ENCODE measurements at regions not wholly inside any gene's neighbourhood (a gene's known extent, or its start where the extent isn't known, plus 50 kb on each side); places are given as distances from the start of the nearest gene placed in this dataset.

DNA sequence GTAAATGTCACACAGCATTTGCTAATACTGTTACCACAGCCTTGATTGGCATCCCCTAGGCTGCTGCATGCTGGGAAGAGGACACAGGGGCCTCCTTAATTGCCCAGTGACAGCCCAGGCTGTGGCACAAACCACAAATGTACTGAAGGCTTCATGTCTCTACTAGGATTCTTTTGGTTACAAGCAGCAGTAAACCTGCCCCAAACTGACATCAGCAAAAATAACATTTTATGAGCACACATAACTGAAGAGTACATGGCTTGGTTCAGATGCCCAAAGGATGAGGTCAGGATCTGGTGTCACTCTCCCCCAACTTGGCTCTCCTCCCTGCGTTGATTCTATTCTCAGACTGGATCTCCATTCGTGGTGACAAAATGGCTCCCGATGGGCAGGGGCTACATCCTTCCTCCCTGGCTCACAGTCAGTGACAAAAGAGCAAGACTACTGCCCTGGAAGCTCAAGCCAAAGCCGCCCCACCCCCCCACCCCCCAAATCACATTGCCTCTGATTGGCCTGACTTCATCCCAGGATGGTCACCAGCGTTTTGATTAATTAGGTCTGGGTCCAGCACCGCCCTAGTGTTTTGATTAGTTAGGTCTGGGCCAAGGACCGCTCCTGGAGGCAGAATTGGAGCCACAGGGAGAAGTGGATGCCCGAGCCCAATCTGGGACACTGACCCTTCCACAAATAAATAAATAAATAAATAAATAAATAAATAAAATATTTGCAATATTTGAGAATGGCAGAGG is 180.5 kb upstream of the RBPJ start:
- H3K27me3 ChIP-seq, result no peaks in the 10 kb centered on the region
- H3K9me3 ChIP-seq, result no peaks in the 10 kb centered on the region
- no peaks in the 10 kb centered on the region for H3K36me3 ChIP-seq
- TF ChIP-seq CTCF (IDR thresholded peaks at IDR 0.05), result no peak
- ATAC-seq (ENCODE audit: low FRiP score in 2 of 2), result peak in 1 of 2 donors; percentile 15
- H3K4me3 ChIP-seq, result no peak overlapping the region
- 79 to 91% methylated on average over 8 of the region's 8 CpGs for WGBS, 2 donors
- peak overlapping the region in 2 of 4 donors; percentile 55 to 79 for H3K27ac ChIP-seq
- H3K4me1 ChIP-seq, result peaks cover 6 to 13% (median 9%) of the 10 kb centered on the region in 4 donors
- DNase-seq, result no peak

- ATAC-seq (ENCODE audit: low FRiP score in 2 of 2), result peak in 1 of 2 donors; percentile 50
Measured at GRCh38 chr4:26141051-26141721, 179.6 kb upstream of the RBPJ start.

DNA sequence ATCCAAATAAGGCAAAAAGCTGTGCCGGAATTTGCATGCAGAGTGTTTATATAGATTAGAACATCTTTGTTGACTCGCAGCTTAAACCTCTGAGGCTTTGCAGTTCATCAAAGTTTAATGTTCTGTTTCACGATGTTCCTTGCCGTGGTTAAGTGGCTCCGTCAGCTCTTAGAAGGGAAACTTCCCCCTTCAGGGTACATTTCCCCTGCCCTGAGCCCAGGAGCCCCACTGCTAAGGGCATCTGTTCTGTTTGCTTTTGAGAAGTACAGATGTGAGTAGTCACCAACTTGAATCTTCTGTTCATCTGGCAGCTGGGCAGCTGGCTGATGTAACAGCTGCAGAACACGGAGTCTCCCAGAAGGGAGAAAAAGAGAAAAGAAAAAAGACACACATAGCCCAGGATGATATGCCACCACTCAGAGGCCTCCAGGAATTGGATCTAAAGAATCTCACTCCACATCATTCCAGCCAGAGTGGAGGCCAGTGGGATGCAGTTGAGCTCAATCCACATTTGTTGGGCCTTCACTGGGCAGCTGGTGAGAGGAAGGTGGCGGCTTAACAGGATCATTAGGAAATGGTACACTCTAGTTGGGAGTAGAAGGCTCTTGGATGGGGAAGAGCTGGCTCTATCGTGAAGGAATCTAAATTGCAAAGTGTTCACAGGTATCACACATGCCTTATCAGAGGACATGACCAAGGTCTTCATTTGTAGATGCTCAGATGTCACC is 178.7 kb upstream of the RBPJ start:
- Histone ChIP-seq H3K4me3 (no peak overlapping the region), H3K27me3 (no peaks in the 10 kb centered on the region), H3K9me3 (no peaks in the 10 kb centered on the region), H3K27ac (peak overlapping the region; percentile 50 to 79 (median 58)), H3K4me1 (peaks cover 6 to 13% (median 9%) of the 10 kb centered on the region in 4 donors), H3K36me3 (no peaks in the 10 kb centered on the region)
- TF ChIP-seq CTCF (IDR thresholded peaks at IDR 0.05) (no peak), POLR2A (IDR thresholded peaks at IDR 0.05) (peak in 1 of 4 donors; percentile 43), POLR2AphosphoS5 (IDR thresholded peaks at IDR 0.05) (peak in 1 of 2 donors; percentile 30), EP300 (IDR thresholded peaks at IDR 0.05) (peak in 2 of 4 donors; percentile 80 to 85)
- 41 to 44% methylated on average over 8 of the region's 8 CpGs for WGBS, 2 donors
- peak in 1 of 2 donors; percentile 65 for DNase-seq
- peak in 1 of 2 donors; percentile 88 for ATAC-seq (ENCODE audit: low FRiP score in 2 of 2)

More at GRCh38 chr4:26141051-26141721, 179.6 kb upstream of the RBPJ start:
- no peak overlapping the region for H3K4me3 ChIP-seq
- H3K36me3 ChIP-seq, result no peaks in the 10 kb centered on the region
- H3K4me1 ChIP-seq, result peaks cover 6 to 13% (median 9%) of the 10 kb centered on the region in 4 donors
- H3K27me3 ChIP-seq, result no peaks in the 10 kb centered on the region
- peak overlapping the region; percentile 50 to 79 (median 58) for H3K27ac ChIP-seq
- WGBS, 2 donors, result 75 to 87% methylated on average over 8 of the region's 8 CpGs
- no peaks in the 10 kb centered on the region for H3K9me3 ChIP-seq
- DNase-seq, result peak in 1 of 2 donors; percentile 34
- TF ChIP-seq CTCF (IDR thresholded peaks at IDR 0.05), result no peak
- no peak for TF ChIP-seq POLR2AphosphoS5 (IDR thresholded peaks at IDR 0.05)
- no peak for TF ChIP-seq EP300 (IDR thresholded peaks at IDR 0.05)
- TF ChIP-seq POLR2A (IDR thresholded peaks at IDR 0.05), result no peak

- WGBS, 2 donors, result 66 to 80% methylated on average over 2 of the region's 2 CpGs
- Histone ChIP-seq H3K4me1 (peaks cover 6 to 13% (median 9%) of the 10 kb centered on the region in 4 donors), H3K27me3 (no peaks in the 10 kb centered on the region), H3K27ac (peak overlapping the region in 1 of 4 donors; percentile 26), H3K4me3 (no peak overlapping the region), H3K9me3 (no peaks in the 10 kb centered on the region), H3K36me3 (no peaks in the 10 kb centered on the region)
- DNase-seq (no peak), ATAC-seq (ENCODE audit: low FRiP score in 2 of 2) (no peak)
- TF ChIP-seq EP300 (IDR thresholded peaks at IDR 0.05), result no peak
- TF ChIP-seq POLR2AphosphoS5 (IDR thresholded peaks at IDR 0.05), result no peak
- no peak for TF ChIP-seq POLR2A (IDR thresholded peaks at IDR 0.05)
- no peak for TF ChIP-seq CTCF (IDR thresholded peaks at IDR 0.05)
Measured at GRCh38 chr4:26144526-26145155, 176.2 kb upstream of the RBPJ start.
